GM19463 (cell line): ENCODE measurements at regions not wholly inside any gene's neighbourhood (a gene's known extent, or its start where the extent isn't known, plus 50 kb on each side); places are given as distances from the start of the nearest gene placed in this dataset.
"Not testable (repeated sequence)": the region's sequence is repeated elsewhere in the genome, so short reads cannot be mapped to it uniquely, and the experiment has no call there.

Source experiments
- ATAC-seq: cut with Tn5 transposase; IDR thresholded peaks from one replicate; pipeline ENCODE4 v1.9.1; 2021; ENCODE audit warnings: mild to moderate bottlenecking, moderate library complexity; ENCODE audit not compliant: unreplicated experiment

GRCh38 chr10:4186849-4187540 lies 402.0 kb upstream of the KLF6 start:
- no peak for ATAC-seq

- ATAC-seq, result no peak
These were observed 398.8 kb upstream of the KLF6 start for GRCh38 chr10:4183761-4184261.

GRCh38 chr10:4181621-4182049 lies 396.6 kb upstream of the KLF6 start:
- ATAC-seq, result no peak

GRCh38 chr10:4181081-4181480 lies 396.1 kb upstream of the KLF6 start:
- ATAC-seq, result no peak

GRCh38 chr10:4177791-4178190 lies 392.8 kb upstream of the KLF6 start:
- ATAC-seq, result no peak

- ATAC-seq, result no peak
These were observed 391.7 kb upstream of the KLF6 start for GRCh38 chr10:4176500-4177281.

- no peak for ATAC-seq
These were observed 389.2 kb upstream of the KLF6 start for GRCh38 chr10:4174197-4174596.

- ATAC-seq, result no peak
These were observed 385.8 kb upstream of the KLF6 start for GRCh38 chr10:4170633-4171314.

- no peak for ATAC-seq
These were observed 385.2 kb upstream of the KLF6 start for GRCh38 chr10:4170181-4170580.

GRCh38 chr10:4169448-4169847 lies 384.4 kb upstream of the KLF6 start:
- no peak for ATAC-seq

GRCh38 chr10:4167216-4167615 lies 382.2 kb upstream of the KLF6 start:
- no peak for ATAC-seq

- no peak for ATAC-seq
These were observed 377.7 kb upstream of the KLF6 start for GRCh38 chr10:4162571-4163286.

- no peak for ATAC-seq
These were observed 374.2 kb upstream of the KLF6 start for GRCh38 chr10:4159173-4159572.

- ATAC-seq, result no peak
These were observed 369.2 kb upstream of the KLF6 start for GRCh38 chr10:4154191-4154715.

GRCh38 chr10:4151466-4151865 lies 366.5 kb upstream of the KLF6 start:
- no peak for ATAC-seq

- no peak for ATAC-seq
These were observed 365.7 kb upstream of the KLF6 start for GRCh38 chr10:4150676-4151075.

GRCh38 chr10:4149460-4149859 lies 364.5 kb upstream of the KLF6 start:
- not testable (repeated sequence) for ATAC-seq

- ATAC-seq, result no peak
These were observed 362.2 kb upstream of the KLF6 start for GRCh38 chr10:4147245-4147644.

GRCh38 chr10:4144817-4145216 lies 359.8 kb upstream of the KLF6 start:
- no peak for ATAC-seq

GRCh38 chr10:4141471-4141870 lies 356.5 kb upstream of the KLF6 start:
- ATAC-seq, result no peak
